Fibroblast of lung (primary cell): ENCODE measurements at regions not wholly inside any gene's neighbourhood (a gene's known extent, or its start where the extent isn't known, plus 50 kb on each side); places are given as distances from the start of the nearest gene placed in this dataset.
"Not testable (repeated sequence)": the region's sequence is repeated elsewhere in the genome, so short reads cannot be mapped to it uniquely, and the experiment has no call there.

Experiments used
- DNase-seq, 2 donors: peaks; one replicate each; pipeline versions ENCODE4 v3.0.0 to v3.0.0-alpha.2; 2010; ENCODE audit warnings: low read depth in 2 of 2
- H2AFZ ChIP-seq: 2 replicates; pipeline ENCODE4 v1.5.1; 2012; ENCODE audit warnings: low read length, control low read depth, inconsistent platforms
- H3K27ac ChIP-seq: 2 replicates; pipeline ENCODE4 v1.5.1; 2011; ENCODE audit warnings: low read length, control low read depth; ENCODE audit not compliant: insufficient read depth
- H3K27me3 ChIP-seq: 2 replicates; pipeline ENCODE4 v1.5.1; 2011; ENCODE audit warnings: mild to moderate bottlenecking, low read length; ENCODE audit not compliant: control insufficient read depth, insufficient read depth
- H3K36me3 ChIP-seq: 2 replicates; pipeline ENCODE4 v1.5.1; 2011; ENCODE audit warnings: low read length; ENCODE audit not compliant: control insufficient read depth, insufficient read depth
- H3K4me1 ChIP-seq: 2 replicates; pipeline ENCODE4 v1.5.1; 2011; ENCODE audit warnings: low read length; ENCODE audit not compliant: control insufficient read depth, insufficient read depth; ENCODE audit errors: extremely low read depth
- H3K4me2 ChIP-seq: 2 replicates; pipeline ENCODE4 v1.5.1; 2011; ENCODE audit warnings: low read length, control low read depth; ENCODE audit not compliant: insufficient read depth; ENCODE audit errors: extremely low read depth
- H3K4me3 ChIP-seq, 4 experiments: fragments of 200-600 bp in 1 of 4; sonication (generic) in 1 of 4; replicated peaks in 1 of 4; 2 replicates each; pipeline ENCODE4 v1.5.1; 2011 to 2016; ENCODE audit warnings: low read length in 4 of 4, low read depth in 3 of 4, mild to moderate bottlenecking in 3 of 4, control low read depth in 2 of 4, inconsistent platforms in 1 of 4, mixed read lengths in 1 of 4; ENCODE audit not compliant: insufficient read depth in 1 of 4; ENCODE audit errors: control extremely low read depth in 1 of 4
- H3K79me2 ChIP-seq: 2 replicates; pipeline ENCODE4 v1.5.1; 2012; ENCODE audit warnings: mild to moderate bottlenecking, low read length, inconsistent platforms; ENCODE audit not compliant: control insufficient read depth, insufficient read depth
- H3K9ac ChIP-seq: 2 replicates; pipeline ENCODE4 v1.5.1; 2011; ENCODE audit warnings: mild to moderate bottlenecking, low read length, control low read depth; ENCODE audit not compliant: insufficient read depth
- H3K9me3 ChIP-seq: 2 replicates; pipeline ENCODE4 v1.5.1; 2012; ENCODE audit warnings: low read depth, low read length; ENCODE audit not compliant: control insufficient read depth, insufficient read depth
- H4K20me1 ChIP-seq: 2 replicates; pipeline ENCODE4 v1.5.1; 2011; ENCODE audit warnings: low read length; ENCODE audit not compliant: control insufficient read depth, insufficient read depth; ENCODE audit errors: extremely low read depth
- EZH2 ChIP-seq: IDR thresholded peaks from 2 replicates; pipeline ENCODE4 v1.5.1; 2012; ENCODE audit warnings: low read length, control low read depth, mild to moderate bottlenecking; ENCODE audit errors: missing control alignments
- TF ChIP-seq, protein P1 (sequence below), 2 donors: IDR thresholded peaks in 1 of 2; conservative IDR thresholded peaks in 1 of 2; 1 replicate in 1 of 2; 2 replicates in 1 of 2; pipeline ENCODE4 v1.5.1; 2011 to 2012; ENCODE audit warnings: low read length in 2 of 2, control low read depth in 1 of 2, inconsistent platforms in 1 of 2, low read depth in 1 of 2, mild to moderate bottlenecking in 1 of 2

GRCh38 chr7:136266457-136266856, 289.3 kb upstream of the MTPN start:
- no peak overlapping the region for H3K4me2 ChIP-seq
- no peaks in the 10 kb centered on the region for H3K36me3 ChIP-seq
- H3K27ac ChIP-seq = no peak overlapping the region
- H2AFZ ChIP-seq = no peak overlapping the region
- no peak overlapping the region for H3K9ac ChIP-seq
- H3K27me3 ChIP-seq = no peaks in the 10 kb centered on the region
- no peaks in the 10 kb centered on the region for H4K20me1 ChIP-seq
- DNase-seq = no peak
- no peaks in the 10 kb centered on the region for H3K4me1 ChIP-seq
- H3K4me3 ChIP-seq = no peak overlapping the region
- H3K9me3 ChIP-seq = no peaks in the 10 kb centered on the region
- no peak for TF ChIP-seq EZH2
- H3K79me2 ChIP-seq = no peaks in the 10 kb centered on the region

DNA sequence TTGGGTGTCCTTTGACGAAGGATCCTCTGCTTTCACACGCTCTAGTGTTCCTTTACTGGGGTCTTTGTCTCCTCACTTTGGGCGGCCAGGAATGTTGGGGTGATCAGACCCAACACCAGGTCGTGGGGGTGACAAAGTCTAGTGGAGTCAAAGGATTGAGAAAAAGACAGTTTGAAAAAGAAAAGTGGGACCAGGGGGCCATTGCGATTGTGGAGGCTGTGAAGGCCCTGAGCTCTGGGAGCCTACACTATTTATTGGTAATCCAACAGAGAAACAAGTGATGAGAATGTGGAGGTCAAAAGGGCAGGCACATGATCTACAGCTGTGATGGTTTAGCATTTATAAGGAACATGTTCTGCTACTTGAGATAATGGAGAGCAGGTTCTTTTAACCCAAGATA, 287.1 kb upstream of the MTPN start:
- not testable (repeated sequence) for H3K79me2 ChIP-seq, H2AFZ ChIP-seq, H3K27ac ChIP-seq, H3K9ac ChIP-seq, H3K4me3 ChIP-seq, H4K20me1 ChIP-seq, DNase-seq, H3K36me3 ChIP-seq, H3K9me3 ChIP-seq, H3K4me1 ChIP-seq, H3K27me3 ChIP-seq, H3K4me2 ChIP-seq

GRCh38 chr7:136263112-136263860, 286.1 kb upstream of the MTPN start:
- not testable (repeated sequence) for H3K79me2 ChIP-seq, H3K27me3 ChIP-seq, H3K4me1 ChIP-seq, H3K27ac ChIP-seq, H3K36me3 ChIP-seq, DNase-seq, H4K20me1 ChIP-seq, H3K9me3 ChIP-seq, H2AFZ ChIP-seq, H3K4me3 ChIP-seq, H3K9ac ChIP-seq, H3K4me2 ChIP-seq

- not testable (repeated sequence) for H3K36me3 ChIP-seq, H3K4me3 ChIP-seq, H3K4me1 ChIP-seq, H3K4me2 ChIP-seq, H3K9me3 ChIP-seq, H3K79me2 ChIP-seq, H3K27me3 ChIP-seq, DNase-seq, H3K9ac ChIP-seq, H3K27ac ChIP-seq, H4K20me1 ChIP-seq, H2AFZ ChIP-seq
Observed at GRCh38 chr7:136260591-136260990, 283.4 kb upstream of the MTPN start.

DNA sequence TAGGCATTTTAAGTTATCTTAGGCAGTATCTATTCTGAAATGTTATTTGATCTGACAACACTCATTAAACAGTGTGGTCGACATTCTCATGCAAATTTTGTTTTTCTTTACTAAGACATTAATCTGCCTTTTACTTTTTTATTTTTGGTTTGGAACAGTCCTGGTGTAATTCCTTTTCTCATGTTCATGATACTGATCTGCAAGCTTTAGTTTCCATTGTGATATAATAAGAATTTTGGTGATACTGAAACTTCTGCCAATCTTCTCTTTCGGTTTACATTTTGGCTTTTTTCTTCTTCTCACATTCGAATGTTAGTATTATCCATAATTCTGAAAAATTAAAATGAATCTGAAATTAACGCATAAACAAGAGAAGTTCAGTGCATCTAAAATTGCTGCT, 281.9 kb upstream of the MTPN start:
- Histone ChIP-seq H3K4me3 (no peak overlapping the region), H3K9me3 (no peaks in the 10 kb centered on the region), H4K20me1 (no peaks in the 10 kb centered on the region), H2AFZ (no peak overlapping the region), H3K4me2 (no peak overlapping the region), H3K36me3 (no peaks in the 10 kb centered on the region), H3K27me3 (no peaks in the 10 kb centered on the region), H3K27ac (no peak overlapping the region), H3K79me2 (no peaks in the 10 kb centered on the region), H3K4me1 (no peaks in the 10 kb centered on the region), H3K9ac (no peak overlapping the region)
- DNase-seq = no peak
- TF ChIP-seq, protein P1, sequence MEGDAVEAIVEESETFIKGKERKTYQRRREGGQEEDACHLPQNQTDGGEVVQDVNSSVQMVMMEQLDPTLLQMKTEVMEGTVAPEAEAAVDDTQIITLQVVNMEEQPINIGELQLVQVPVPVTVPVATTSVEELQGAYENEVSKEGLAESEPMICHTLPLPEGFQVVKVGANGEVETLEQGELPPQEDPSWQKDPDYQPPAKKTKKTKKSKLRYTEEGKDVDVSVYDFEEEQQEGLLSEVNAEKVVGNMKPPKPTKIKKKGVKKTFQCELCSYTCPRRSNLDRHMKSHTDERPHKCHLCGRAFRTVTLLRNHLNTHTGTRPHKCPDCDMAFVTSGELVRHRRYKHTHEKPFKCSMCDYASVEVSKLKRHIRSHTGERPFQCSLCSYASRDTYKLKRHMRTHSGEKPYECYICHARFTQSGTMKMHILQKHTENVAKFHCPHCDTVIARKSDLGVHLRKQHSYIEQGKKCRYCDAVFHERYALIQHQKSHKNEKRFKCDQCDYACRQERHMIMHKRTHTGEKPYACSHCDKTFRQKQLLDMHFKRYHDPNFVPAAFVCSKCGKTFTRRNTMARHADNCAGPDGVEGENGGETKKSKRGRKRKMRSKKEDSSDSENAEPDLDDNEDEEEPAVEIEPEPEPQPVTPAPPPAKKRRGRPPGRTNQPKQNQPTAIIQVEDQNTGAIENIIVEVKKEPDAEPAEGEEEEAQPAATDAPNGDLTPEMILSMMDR (conservative IDR thresholded peaks at IDR 0.05 in 1 of 2, IDR thresholded peaks at IDR 0.05 in 1 of 2; ENCODE audit: low read depth in 1 of 2, low read length in 2 of 2) = no peak
- no peak for TF ChIP-seq EZH2
